ENCODE measurements at regions not wholly inside any gene's neighbourhood (a gene's known extent, or its start where the extent isn't known, plus 50 kb on each side); places are given as distances from the start of the nearest gene placed in this dataset.

- DNase-seq, result no peak
These were observed 431.2 kb downstream of the CDH26 start for GRCh38 chr20:60389441-60389840.

GRCh38 chr20:60389882-60390281 is 431.7 kb downstream of the CDH26 start:
- DNase-seq, result no peak

- no peak for DNase-seq
These were observed 437.8 kb downstream of the CDH26 start for GRCh38 chr20:60395991-60396390.

GRCh38 chr20:60400567-60400966 is 442.3 kb downstream of the CDH26 start:
- DNase-seq, result no peak

GRCh38 chr20:60402189-60403058 is 444.2 kb downstream of the CDH26 start:
- no peak for DNase-seq

GRCh38 chr20:60403105-60403741 is 445.0 kb downstream of the CDH26 start:
- DNase-seq, result no peak

- no peak for DNase-seq
These were observed 449.0 kb downstream of the CDH26 start for GRCh38 chr20:60407011-60407771.

- DNase-seq, result no peak
These were observed 449.7 kb downstream of the CDH26 start for GRCh38 chr20:60407938-60408337.

- no peak for DNase-seq
These were observed 450.2 kb downstream of the CDH26 start for GRCh38 chr20:60408435-60408834.

GRCh38 chr20:60410618-60411264 is 452.5 kb downstream of the CDH26 start:
- DNase-seq, result no peak

- no peak for DNase-seq
These were observed 453.6 kb downstream of the CDH26 start for GRCh38 chr20:60411813-60412212.

GRCh38 chr20:60420676-60421229 is 462.5 kb downstream of the CDH26 start:
- DNase-seq, result no peak

- DNase-seq, result no peak
These were observed 464.6 kb downstream of the CDH26 start for GRCh38 chr20:60422848-60423247.

GRCh38 chr20:60424267-60424902 is 466.2 kb downstream of the CDH26 start:
- DNase-seq, result no peak

GRCh38 chr20:60427516-60427915 is 469.3 kb downstream of the CDH26 start:
- no peak for DNase-seq

GRCh38 chr20:60428651-60429050 is 470.4 kb downstream of the CDH26 start:
- no peak for DNase-seq

GRCh38 chr20:60430516-60431001 is 472.3 kb downstream of the CDH26 start:
- no peak for DNase-seq

- no peak for DNase-seq
These were observed 473.1 kb downstream of the CDH26 start for GRCh38 chr20:60431349-60431748.

GRCh38 chr20:60437418-60437817 is 479.2 kb downstream of the CDH26 start:
- no peak for DNase-seq

GRCh38 chr20:60446267-60447111 is 488.3 kb downstream of the CDH26 start:
- no peak for DNase-seq

- no peak for DNase-seq
These were observed 489.5 kb downstream of the CDH26 start for GRCh38 chr20:60447703-60448102.

Data from suppressor macrophage treated with lipopolysaccharide for 1 hour (primary cell).